Uterus (tissue), 2 donors: ENCODE measurements at regions not wholly inside any gene's neighbourhood (a gene's known extent, or its start where the extent isn't known, plus 50 kb on each side); places are given as distances from the start of the nearest gene placed in this dataset.

Experiments used
- POLR2A ChIP-seq, 2 donors: fragments of 450-650 bp; IDR thresholded peaks; one replicate each; pipeline ENCODE4 v1.6.1; 2016; ENCODE audit warnings: antibody characterized with exemption in 2 of 2, mild to moderate bottlenecking in 1 of 2, moderate library complexity in 1 of 2
- TF ChIP-seq, protein P1 (sequence below), 4 experiments: fragments of 200-600 bp in 2 of 4; fragments of 450-650 bp in 2 of 4; sonication (generic) in 2 of 4; IDR thresholded peaks; one replicate each; pipeline ENCODE4 v1.5.1; 2016 to 2019; ENCODE audit warnings: antibody characterized with exemption in 4 of 4, mild to moderate bottlenecking in 2 of 4, moderate library complexity in 1 of 4

GRCh38 chr13:40217675-40218074, 448.8 kb downstream of the FOXO1 start:
- TF ChIP-seq POLR2A (IDR thresholded peaks at IDR 0.05): no peak
- TF ChIP-seq, protein P1, sequence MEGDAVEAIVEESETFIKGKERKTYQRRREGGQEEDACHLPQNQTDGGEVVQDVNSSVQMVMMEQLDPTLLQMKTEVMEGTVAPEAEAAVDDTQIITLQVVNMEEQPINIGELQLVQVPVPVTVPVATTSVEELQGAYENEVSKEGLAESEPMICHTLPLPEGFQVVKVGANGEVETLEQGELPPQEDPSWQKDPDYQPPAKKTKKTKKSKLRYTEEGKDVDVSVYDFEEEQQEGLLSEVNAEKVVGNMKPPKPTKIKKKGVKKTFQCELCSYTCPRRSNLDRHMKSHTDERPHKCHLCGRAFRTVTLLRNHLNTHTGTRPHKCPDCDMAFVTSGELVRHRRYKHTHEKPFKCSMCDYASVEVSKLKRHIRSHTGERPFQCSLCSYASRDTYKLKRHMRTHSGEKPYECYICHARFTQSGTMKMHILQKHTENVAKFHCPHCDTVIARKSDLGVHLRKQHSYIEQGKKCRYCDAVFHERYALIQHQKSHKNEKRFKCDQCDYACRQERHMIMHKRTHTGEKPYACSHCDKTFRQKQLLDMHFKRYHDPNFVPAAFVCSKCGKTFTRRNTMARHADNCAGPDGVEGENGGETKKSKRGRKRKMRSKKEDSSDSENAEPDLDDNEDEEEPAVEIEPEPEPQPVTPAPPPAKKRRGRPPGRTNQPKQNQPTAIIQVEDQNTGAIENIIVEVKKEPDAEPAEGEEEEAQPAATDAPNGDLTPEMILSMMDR (IDR thresholded peaks at IDR 0.05): no peak
